GM10266 (cell line): ENCODE measurements at regions not wholly inside any gene's neighbourhood (a gene's known extent, or its start where the extent isn't known, plus 50 kb on each side); places are given as distances from the start of the nearest gene placed in this dataset.
"Not testable (repeated sequence)": the region's sequence is repeated elsewhere in the genome, so short reads cannot be mapped to it uniquely, and the experiment has no call there.

Experiments used
- DNase-seq: peaks from one replicate; pipeline ENCODE4 v3.0.0; 2012; ENCODE audit errors: extremely low spot score
- CTCF ChIP-seq: IDR thresholded peaks from 2 replicates; pipeline ENCODE4 v1.5.1; 2012; ENCODE audit warnings: mild to moderate bottlenecking, low read depth; ENCODE audit not compliant: control insufficient read depth, insufficient read depth; ENCODE audit errors: missing control alignments

DNA sequence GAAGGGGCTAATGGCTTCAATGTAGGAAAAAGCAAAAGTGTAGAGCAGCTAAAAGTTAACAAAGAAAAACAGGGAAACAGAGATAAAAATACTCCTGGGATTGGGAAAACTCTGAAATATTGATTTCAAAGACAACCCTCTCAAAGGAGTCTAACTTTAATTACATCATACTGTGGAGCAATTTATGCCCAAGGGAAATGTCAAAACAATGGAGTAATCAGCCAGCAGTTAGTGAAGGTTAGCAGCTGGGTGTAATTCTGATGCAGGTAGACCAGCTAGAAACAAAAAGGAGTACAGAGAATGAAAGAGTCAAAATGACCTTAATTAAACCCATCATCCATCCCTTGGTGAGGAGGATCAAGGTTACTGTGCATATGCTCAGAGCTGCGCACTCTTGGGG lies 169.0 kb downstream of the ADAM29 start:
- TF ChIP-seq CTCF, result no peak
- DNase-seq, result no peak

DNA sequence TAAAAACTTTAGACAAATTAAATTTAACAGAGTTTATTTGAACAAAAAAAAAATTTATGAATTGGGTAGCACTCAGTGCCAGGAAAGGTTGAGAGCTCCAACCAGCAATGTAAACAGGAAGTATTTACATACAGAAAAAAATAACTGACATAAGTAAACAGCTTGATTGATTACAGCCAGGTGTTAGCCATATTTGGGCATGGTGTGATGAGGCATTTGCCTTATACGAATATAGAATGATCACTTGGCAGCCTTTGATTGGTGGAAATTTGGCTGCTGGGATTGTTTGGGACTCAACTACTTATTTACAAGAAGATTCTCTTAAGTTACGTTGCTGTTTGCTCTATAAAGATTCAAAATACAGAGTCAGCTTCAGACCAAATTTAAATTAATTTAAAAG lies 172.0 kb downstream of the ADAM29 start:
- no peak for TF ChIP-seq CTCF
- DNase-seq, result no peak

DNA sequence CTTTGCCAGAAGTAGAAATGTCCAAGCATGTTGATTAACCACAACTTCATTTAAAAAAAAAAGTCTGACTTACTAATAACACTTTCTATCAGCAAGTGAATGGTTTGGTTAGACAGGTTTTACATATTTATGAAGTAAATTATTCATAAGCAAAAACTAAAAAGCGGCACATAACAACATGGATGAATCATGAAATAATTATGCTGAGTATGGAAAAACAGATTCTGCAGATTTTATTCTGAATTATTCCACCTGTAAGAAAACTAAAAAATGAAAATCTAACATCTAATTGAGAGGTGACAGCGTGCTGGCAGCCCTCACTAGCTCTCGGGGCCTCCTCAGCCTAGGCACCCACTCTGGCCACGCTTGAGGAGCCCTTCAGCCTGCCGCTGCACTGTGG lies 173.5 kb downstream of the ADAM29 start:
- no peak for TF ChIP-seq CTCF
- no peak for DNase-seq

DNA sequence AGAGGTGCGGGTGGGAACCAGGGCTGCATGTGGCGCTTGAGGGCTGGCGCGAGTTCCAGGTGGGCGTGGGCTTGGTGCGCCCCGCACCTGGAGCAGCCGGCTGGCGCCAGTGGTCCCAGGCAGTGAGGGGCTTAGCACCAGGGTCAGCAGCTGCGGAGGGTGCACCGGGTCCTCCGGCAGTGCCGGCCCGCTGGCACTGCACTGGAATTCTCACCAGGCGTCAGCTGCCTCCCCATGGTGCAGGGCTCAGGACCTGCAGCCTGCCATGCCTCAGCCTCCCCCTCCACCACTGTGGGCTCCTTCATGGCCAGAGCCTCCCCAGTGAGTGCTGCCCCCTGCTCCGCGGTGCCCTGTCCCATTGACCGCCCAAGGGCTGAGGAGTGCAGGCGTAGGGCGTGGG lies 174.0 kb downstream of the ADAM29 start:
- no peak for TF ChIP-seq CTCF
- no peak for DNase-seq

DNA sequence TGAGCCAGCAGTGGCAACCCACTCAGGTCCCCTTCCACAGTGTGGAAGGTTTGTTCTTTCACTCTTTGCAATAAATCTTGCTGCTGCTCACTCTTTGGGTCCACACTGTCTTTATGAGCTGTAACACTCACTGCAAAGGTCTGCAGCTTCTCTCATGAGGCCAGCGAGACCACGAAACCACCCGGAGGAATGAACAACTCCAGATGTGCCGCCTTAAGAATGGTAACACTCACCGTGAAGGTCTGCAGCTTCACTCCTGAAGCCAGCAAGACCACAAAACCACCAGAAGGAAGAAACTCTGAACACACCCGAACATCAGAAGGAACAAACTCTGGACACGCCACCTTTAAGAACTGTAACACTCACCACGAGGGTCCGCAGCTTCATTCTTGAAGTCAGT lies 174.9 kb downstream of the ADAM29 start:
- not testable (repeated sequence) for DNase-seq

DNA sequence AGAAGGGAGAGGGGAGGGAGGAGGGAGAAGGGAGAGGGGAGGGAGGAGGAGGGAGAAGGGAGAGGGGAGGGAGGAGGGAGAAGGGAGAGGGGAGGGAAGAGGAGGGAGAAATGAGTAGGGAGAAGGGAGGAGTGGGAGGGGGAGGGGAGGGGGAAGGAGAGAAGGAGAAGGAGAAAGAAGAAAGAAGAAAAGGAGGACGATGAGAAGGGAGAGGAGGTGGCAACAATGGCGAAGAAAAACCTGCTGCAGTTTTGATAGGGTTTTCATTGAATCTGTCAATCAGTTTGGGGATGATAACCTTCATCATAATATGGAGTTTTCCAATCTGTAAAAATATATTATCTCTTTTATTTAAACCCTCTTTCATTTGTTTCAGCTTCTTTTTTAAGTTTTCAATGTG lies 185.2 kb downstream of the ADAM29 start:
- TF ChIP-seq CTCF, result no peak
- DNase-seq, result no peak

DNA sequence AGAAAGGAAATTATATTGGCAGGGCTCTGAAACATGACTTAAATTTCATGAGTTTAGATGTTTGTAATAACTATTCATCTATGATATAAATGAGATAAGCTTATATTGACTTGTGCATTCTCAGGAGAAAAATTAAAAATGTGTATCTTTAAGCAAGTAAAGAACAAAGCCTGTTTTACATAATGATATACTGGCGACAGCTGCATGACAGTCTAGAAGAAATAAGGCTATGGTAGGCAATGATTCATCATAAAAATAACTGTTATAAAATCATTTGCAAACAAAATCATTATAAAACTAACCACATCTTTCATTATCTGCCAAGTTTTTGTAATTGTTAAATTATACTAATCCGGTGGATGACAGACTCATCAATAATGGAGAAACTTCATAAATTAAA lies 188.1 kb downstream of the ADAM29 start:
- no peak for TF ChIP-seq CTCF
- no peak for DNase-seq

GRCh38 chr4:175109933-175110332 lies 191.8 kb downstream of the ADAM29 start:
- no peak for DNase-seq
- TF ChIP-seq CTCF, result no peak
